ENCODE measurements at regions not wholly inside any gene's neighbourhood (a gene's known extent, or its start where the extent isn't known, plus 50 kb on each side); places are given as distances from the start of the nearest gene placed in this dataset.

DNA sequence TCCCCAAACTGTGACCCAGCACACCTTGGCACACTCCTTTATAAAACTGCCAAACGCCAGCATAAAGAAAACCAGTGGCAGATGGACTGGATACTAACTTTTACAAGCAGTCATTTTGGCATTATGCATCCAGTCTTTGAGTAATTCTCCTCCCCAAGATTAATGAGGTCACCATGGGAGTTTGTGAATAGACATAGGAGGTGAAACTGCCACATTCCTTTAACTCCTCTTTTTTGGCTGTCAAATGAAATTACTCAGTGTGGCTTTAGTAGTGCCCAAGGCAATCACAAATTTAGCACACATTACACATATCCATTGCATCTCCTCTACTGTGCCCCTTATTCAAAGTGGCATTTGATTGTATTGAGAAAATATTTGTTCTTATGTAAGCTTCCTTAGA lies 315.3 kb upstream of the FGF13 start:
- no peak for TF ChIP-seq EZH2 (IDR thresholded peaks at IDR 0.05; ENCODE audit: insufficient read depth, poor library complexity, severe bottlenecking)
- TF ChIP-seq EZH2phosphoT487 (IDR thresholded peaks at IDR 0.05; ENCODE audit: insufficient read depth, low read depth), result no peak
